ENCODE measurements at regions not wholly inside any gene's neighbourhood (a gene's known extent, or its start where the extent isn't known, plus 50 kb on each side); places are given as distances from the start of the nearest gene placed in this dataset.

GRCh38 chr16:73997340-73997711, 299.3 kb upstream of the PSMD7 start:
- no peaks in the 10 kb centered on the region for H4K20me1 ChIP-seq (ENCODE audit: insufficient read depth, poor library complexity, severe bottlenecking)
- no peaks in the 10 kb centered on the region for H3K36me3 ChIP-seq (replicated peaks; ENCODE audit: insufficient read depth, low read depth)
- no peaks in the 10 kb centered on the region for H3K9me3 ChIP-seq (ENCODE audit: low read depth)
- no peak for DNase-seq (ENCODE audit: low spot score)
- H3K4me3 ChIP-seq: no peak overlapping the region
- no peak overlapping the region for H3K4me2 ChIP-seq
- TF ChIP-seq EZH2phosphoT487 (IDR thresholded peaks at IDR 0.05; ENCODE audit: low read depth, severe bottlenecking, unreplicated experiment) (no peak), EZH2 (IDR thresholded peaks at IDR 0.05; ENCODE audit: borderline replicate concordance) (no peak), CTCF (IDR thresholded peaks at IDR 0.05; ENCODE audit: poor library complexity) (no peak)
- no peaks in the 10 kb centered on the region for H3K27me3 ChIP-seq
- no peaks in the 10 kb centered on the region for H3K79me2 ChIP-seq
- no peaks in the 10 kb centered on the region for H3K9me2 ChIP-seq (replicated peaks; ENCODE audit: insufficient read depth)
- peak overlapping the region; percentile 33 for H3K27ac ChIP-seq
- H2AFZ ChIP-seq: no peak overlapping the region
- H3K4me1 ChIP-seq (ENCODE audit: insufficient read depth): peaks cover 3% of the 10 kb centered on the region
- WGBS (ENCODE audit: low lambda C conversion rate, missing lambda C conversion rate): 66% methylated on average over 3 of the region's 3 CpGs

- Histone ChIP-seq H3K27me3 (no peaks in the 10 kb centered on the region), H3K79me2 (no peaks in the 10 kb centered on the region), H3K4me3 (no peak overlapping the region), H3K9me2 (replicated peaks; ENCODE audit: insufficient read depth) (no peaks in the 10 kb centered on the region), H2AFZ (no peak overlapping the region), H4K20me1 (ENCODE audit: insufficient read depth, poor library complexity, severe bottlenecking) (no peaks in the 10 kb centered on the region), H3K4me2 (no peak overlapping the region), H3K27ac (peak overlapping the region; percentile 33), H3K4me1 (ENCODE audit: insufficient read depth) (peaks cover 3% of the 10 kb centered on the region), H3K9me3 (ENCODE audit: low read depth) (no peaks in the 10 kb centered on the region), H3K36me3 (replicated peaks; ENCODE audit: insufficient read depth, low read depth) (no peaks in the 10 kb centered on the region)
- peak; percentile 28 for DNase-seq (ENCODE audit: low spot score)
- TF ChIP-seq EZH2phosphoT487 (IDR thresholded peaks at IDR 0.05; ENCODE audit: low read depth, severe bottlenecking, unreplicated experiment): no peak
- no peak for TF ChIP-seq EZH2 (IDR thresholded peaks at IDR 0.05; ENCODE audit: borderline replicate concordance)
- no peak for TF ChIP-seq CTCF (IDR thresholded peaks at IDR 0.05; ENCODE audit: poor library complexity)
- WGBS (ENCODE audit: low lambda C conversion rate, missing lambda C conversion rate): 71% methylated on average over 11 of the region's 11 CpGs
Measured at GRCh38 chr16:73996624-73997339, 299.8 kb upstream of the PSMD7 start.

- no peak for TF ChIP-seq EZH2 (IDR thresholded peaks at IDR 0.05; ENCODE audit: borderline replicate concordance)
- TF ChIP-seq CTCF (IDR thresholded peaks at IDR 0.05; ENCODE audit: poor library complexity): no peak
- no peak for TF ChIP-seq EZH2phosphoT487 (IDR thresholded peaks at IDR 0.05; ENCODE audit: low read depth, severe bottlenecking, unreplicated experiment)
- no peak overlapping the region for H3K4me3 ChIP-seq
- H2AFZ ChIP-seq: no peak overlapping the region
- no peaks in the 10 kb centered on the region for H4K20me1 ChIP-seq (ENCODE audit: insufficient read depth, poor library complexity, severe bottlenecking)
- H3K4me1 ChIP-seq (ENCODE audit: insufficient read depth): peaks cover 3% of the 10 kb centered on the region
- H3K79me2 ChIP-seq: no peaks in the 10 kb centered on the region
- no peak overlapping the region for H3K27ac ChIP-seq
- no peak for DNase-seq (ENCODE audit: low spot score)
- no peaks in the 10 kb centered on the region for H3K36me3 ChIP-seq (replicated peaks; ENCODE audit: insufficient read depth, low read depth)
- H3K4me2 ChIP-seq: no peak overlapping the region
- 73% methylated on average over 1 of the region's 1 CpG for WGBS (ENCODE audit: low lambda C conversion rate, missing lambda C conversion rate)
- no peaks in the 10 kb centered on the region for H3K9me3 ChIP-seq (ENCODE audit: low read depth)
- no peaks in the 10 kb centered on the region for H3K27me3 ChIP-seq
- H3K9me2 ChIP-seq (replicated peaks; ENCODE audit: insufficient read depth): no peaks in the 10 kb centered on the region
Measured at GRCh38 chr16:73993878-73994277, 302.7 kb upstream of the PSMD7 start.
